ENCODE measurements at regions not wholly inside any gene's neighbourhood (a gene's known extent, or its start where the extent isn't known, plus 50 kb on each side); places are given as distances from the start of the nearest gene placed in this dataset.

GRCh38 chr16:85311741-85312140 lies 199.5 kb upstream of the CIBAR2 start:
- DNase-seq (ENCODE audit: low spot score), result no peak
- in situ Hi-C loops (cut with MboI; ENCODE audit: low pct_unique_long_range_greater_than_20kb, low sequenced_read_pairs, unreplicated experiment), result no loop called here
- no peak for TF ChIP-seq CTCF (IDR thresholded peaks at IDR 0.05; ENCODE audit: extremely low read depth, insufficient read depth, missing control alignments)

- no peak for DNase-seq (ENCODE audit: low spot score)
- in situ Hi-C loops (cut with MboI; ENCODE audit: low pct_unique_long_range_greater_than_20kb, low sequenced_read_pairs, unreplicated experiment), result no loop called here
- no peak for TF ChIP-seq CTCF (IDR thresholded peaks at IDR 0.05; ENCODE audit: extremely low read depth, insufficient read depth, missing control alignments)
These were observed 199.9 kb upstream of the CIBAR2 start for GRCh38 chr16:85312174-85312573.

- no peak for TF ChIP-seq CTCF (IDR thresholded peaks at IDR 0.05; ENCODE audit: extremely low read depth, insufficient read depth, missing control alignments)
- in situ Hi-C loops (cut with MboI; ENCODE audit: low pct_unique_long_range_greater_than_20kb, low sequenced_read_pairs, unreplicated experiment), result no loop called here
- DNase-seq (ENCODE audit: low spot score), result no peak
These were observed 200.6 kb upstream of the CIBAR2 start for GRCh38 chr16:85312642-85313525.

GRCh38 chr16:85313526-85314301 lies 201.4 kb upstream of the CIBAR2 start:
- in situ Hi-C loops (cut with MboI; ENCODE audit: low pct_unique_long_range_greater_than_20kb, low sequenced_read_pairs, unreplicated experiment), result no loop called here
- TF ChIP-seq CTCF (IDR thresholded peaks at IDR 0.05; ENCODE audit: extremely low read depth, insufficient read depth, missing control alignments), result no peak
- DNase-seq (ENCODE audit: low spot score), result no peak

GRCh38 chr16:85314512-85314971 lies 202.3 kb upstream of the CIBAR2 start:
- DNase-seq (ENCODE audit: low spot score), result no peak
- in situ Hi-C loops (cut with MboI; ENCODE audit: low pct_unique_long_range_greater_than_20kb, low sequenced_read_pairs, unreplicated experiment), result no loop called here
- TF ChIP-seq CTCF (IDR thresholded peaks at IDR 0.05; ENCODE audit: extremely low read depth, insufficient read depth, missing control alignments), result no peak

GRCh38 chr16:85315866-85316265 lies 203.6 kb upstream of the CIBAR2 start:
- in situ Hi-C loops (cut with MboI; ENCODE audit: low pct_unique_long_range_greater_than_20kb, low sequenced_read_pairs, unreplicated experiment), result no loop called here
- TF ChIP-seq CTCF (IDR thresholded peaks at IDR 0.05; ENCODE audit: extremely low read depth, insufficient read depth, missing control alignments), result no peak

More at GRCh38 chr16:85315866-85316265, 203.6 kb upstream of the CIBAR2 start:
- no peak for DNase-seq (ENCODE audit: low spot score)
